T-cell (primary cell): ENCODE measurements at regions not wholly inside any gene's neighbourhood (a gene's known extent, or its start where the extent isn't known, plus 50 kb on each side); places are given as distances from the start of the nearest gene placed in this dataset.
"Not testable (repeated sequence)": the region's sequence is repeated elsewhere in the genome, so short reads cannot be mapped to it uniquely, and the experiment has no call there.

Experiments
- ATAC-seq, 4 experiments: fragments of 200-7000 bp in 3 of 4; fragments of 150-1000 bp in 1 of 4; cut with Tn5 transposase; replicated peaks in 1 of 4; 1 replicate in 3 of 4; 2 replicates in 1 of 4; pipeline ENCODE4 v1.10.0; 2021; ENCODE audit warnings: moderate library complexity in 3 of 4, mild to moderate bottlenecking in 2 of 4, moderate number of reproducible peaks in 1 of 4
- CTCF ChIA-PET, 2 donors: fragments of 300-600 bp; sonication (Branson Sonifier 250); formaldehyde crosslinking; loops; one replicate each; lab custom pipeline; 2022; ENCODE audit warnings: antibody characterized with exemption in 2 of 2; lab: Charles Lee
- POLR2A ChIA-PET, 2 donors: fragments of 300-600 bp; sonication (Branson Sonifier 250); formaldehyde crosslinking; loops; one replicate each; lab custom pipeline; 2022; ENCODE audit warnings: antibody characterized with exemption in 2 of 2; lab: Charles Lee
- DNase-seq, 35 experiments: peaks; one replicate each; pipeline versions ENCODE4 v3.0.0 to v3.0.0-alpha.2; 2013 to 2023
- H3K27ac ChIP-seq: one replicate; pipeline ENCODE4 v1.5.1; 2013; ENCODE audit warnings: low read length
- H3K27me3 ChIP-seq, 2 experiments: replicated peaks in 1 of 2; 1 replicate in 1 of 2; 2 replicates in 1 of 2; pipeline versions ENCODE4 v1.6.1 to v1.7.0; 2013; ENCODE audit warnings: low read length in 1 of 2, mixed read lengths in 1 of 2; ENCODE audit not compliant: control insufficient read depth in 2 of 2, insufficient read depth in 2 of 2; ENCODE audit errors: extremely low read depth in 1 of 2
- H3K36me3 ChIP-seq, 2 donors: 1 replicate in 1 of 2; 2 replicates in 1 of 2; pipeline versions ENCODE4 v1.6.1 to v1.7.0; 2013; ENCODE audit warnings: low read length in 1 of 2; ENCODE audit not compliant: control insufficient read depth in 2 of 2, insufficient read depth in 1 of 2; ENCODE audit errors: extremely low read depth in 1 of 2
- H3K4me1 ChIP-seq, 2 experiments: 1 replicate in 1 of 2; 2 replicates in 1 of 2; pipeline versions ENCODE4 v1.6.1 to v1.7.0; 2013; ENCODE audit warnings: low read length in 2 of 2, mixed read lengths in 1 of 2; ENCODE audit not compliant: insufficient read depth in 2 of 2, control insufficient read depth in 1 of 2; ENCODE audit errors: extremely low read depth in 1 of 2
- H3K4me3 ChIP-seq, 2 donors: 1 replicate in 1 of 2; 2 replicates in 1 of 2; pipeline versions ENCODE4 v1.5.1 to v1.7.0; 2013; ENCODE audit warnings: mild to moderate bottlenecking in 2 of 2, low read length in 1 of 2, moderate library complexity in 1 of 2; ENCODE audit not compliant: control insufficient read depth in 1 of 2; ENCODE audit errors: extremely low read depth in 1 of 2
- H3K9me3 ChIP-seq: 2 replicates; pipeline ENCODE4 v1.7.0; 2013
- H3K27ac Mint-ChIP-seq, 2 donors: one replicate each; pipeline ENCODE4 v1.8.0; 2020 to 2021; ENCODE audit warnings: mild to moderate bottlenecking in 2 of 2, mixed read lengths in 2 of 2
- H3K27me3 Mint-ChIP-seq, 2 donors: one replicate each; pipeline ENCODE4 v1.8.0; 2021 to 2022; ENCODE audit warnings: mixed read lengths in 2 of 2
- H3K36me3 Mint-ChIP-seq: one replicate; pipeline ENCODE4 v1.8.0; 2021; ENCODE audit warnings: mixed read lengths
- H3K4me1 Mint-ChIP-seq, 3 donors: one replicate each; pipeline ENCODE4 v1.8.0; 2020 to 2022; ENCODE audit warnings: mixed read lengths in 3 of 3, mild to moderate bottlenecking in 1 of 3
- H3K4me3 Mint-ChIP-seq, 3 donors: one replicate each; pipeline ENCODE4 v1.8.0; 2020 to 2022; ENCODE audit warnings: mild to moderate bottlenecking in 3 of 3, mixed read lengths in 3 of 3, moderate library complexity in 3 of 3
- H3K9me3 Mint-ChIP-seq, 3 donors: one replicate each; pipeline ENCODE4 v1.8.0; 2020 to 2022; ENCODE audit warnings: mixed read lengths in 3 of 3
- whole genome bisulfite sequencing: methylation state at CpG from one replicate; pipeline ENCODE4 v1.1.5; 2013; ENCODE audit warnings: missing lambda C conversion rate; ENCODE audit not compliant: insufficient coverage; 5-methylcytosine and 5-hydroxymethylcytosine counted together

DNA sequence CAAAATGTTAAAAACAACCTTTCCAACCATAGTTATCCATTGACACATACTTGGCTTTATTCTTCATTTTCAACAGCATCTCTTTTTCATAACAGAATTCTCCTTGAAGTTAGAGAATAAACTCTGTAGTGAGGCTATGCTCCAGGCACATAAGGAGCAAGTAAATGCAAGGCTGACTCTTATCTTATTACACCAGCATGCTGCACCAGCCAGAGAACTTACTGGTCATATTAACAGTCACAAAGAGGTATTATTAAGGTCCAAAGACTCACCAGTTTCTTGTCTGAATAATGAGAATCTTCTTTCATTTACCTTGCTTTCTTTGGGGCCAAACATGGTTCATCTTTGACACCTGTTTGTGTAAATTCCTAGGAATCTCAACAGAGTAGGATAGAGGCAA lies 71.3 kb upstream of the IVNS1ABP start:
- Histone ChIP-seq H3K9me3 (no peaks in the 10 kb centered on the region), H3K36me3 (no peaks in the 10 kb centered on the region), H3K4me1 (no peaks in the 10 kb centered on the region), H3K27ac (no peak overlapping the region), H3K4me3 (no peak overlapping the region), H3K27me3 (no peaks in the 10 kb centered on the region)
- Mint-ChIP-seq H3K36me3 (peaks cover 4% of the 10 kb centered on the region), H3K4me3 (no peak overlapping the region), H3K4me1 (peaks cover 0 to 10% (median 5%) of the 10 kb centered on the region in 3 donors), H3K9me3 (peaks cover 0 to 4% (median 0%) of the 10 kb centered on the region in 3 donors), H3K27me3 (no peaks in the 10 kb centered on the region), H3K27ac (no peak overlapping the region)
- no peak for ATAC-seq
- DNase-seq: no peak
- CTCF ChIA-PET: interaction anchor here in 1 of 2 donors (0.8 kb wide), 1 partner anchor 38 kb away, joined by 3 read pairs; no protein-coding TSS in a partner anchor
- POLR2A ChIA-PET: no interaction called here

DNA sequence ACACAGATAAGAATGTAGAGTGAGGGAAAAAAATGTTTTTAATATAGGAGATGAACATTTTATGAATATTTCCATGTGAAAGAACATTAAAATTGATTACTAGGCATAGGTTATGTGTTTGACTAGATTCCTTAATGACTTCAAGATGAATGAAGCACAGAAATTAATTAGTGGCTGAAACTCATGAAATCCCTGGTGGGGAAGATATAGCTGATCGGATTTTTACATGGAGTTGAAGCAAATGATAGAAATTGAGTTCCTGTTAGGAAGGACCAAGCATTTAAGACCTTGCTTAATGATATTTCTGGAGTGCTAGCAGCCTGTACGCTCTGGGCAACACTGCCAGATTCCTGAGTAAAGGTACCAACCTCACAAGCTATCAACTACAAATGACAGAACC lies 68.9 kb upstream of the IVNS1ABP start:
- CTCF ChIA-PET: interaction anchor here in 1 of 2 donors (1.3 kb wide), 1 partner anchor 11 kb away, joined by 3 read pairs; no protein-coding TSS in a partner anchor
- ATAC-seq: no peak
- no peak overlapping the region for H3K27ac ChIP-seq
- Mint-ChIP-seq H3K9me3 (peaks cover 8 to 13% (median 9%) of the 10 kb centered on the region in 3 donors), H3K4me1 (peaks cover 0 to 12% (median 7%) of the 10 kb centered on the region in 3 donors), H3K4me3 (no peak overlapping the region), H3K27ac (no peak overlapping the region), H3K36me3 (peaks cover 6% of the 10 kb centered on the region), H3K27me3 (no peaks in the 10 kb centered on the region)
- H3K4me1 ChIP-seq: no peaks in the 10 kb centered on the region
- WGBS: 80% methylated on average over 1 of the region's 2 CpGs
- H3K4me3 ChIP-seq: no peak overlapping the region
- no peaks in the 10 kb centered on the region for H3K36me3 ChIP-seq
- no peaks in the 10 kb centered on the region for H3K9me3 ChIP-seq
- DNase-seq: no peak
- POLR2A ChIA-PET: no interaction called here
- no peaks in the 10 kb centered on the region for H3K27me3 ChIP-seq

DNA sequence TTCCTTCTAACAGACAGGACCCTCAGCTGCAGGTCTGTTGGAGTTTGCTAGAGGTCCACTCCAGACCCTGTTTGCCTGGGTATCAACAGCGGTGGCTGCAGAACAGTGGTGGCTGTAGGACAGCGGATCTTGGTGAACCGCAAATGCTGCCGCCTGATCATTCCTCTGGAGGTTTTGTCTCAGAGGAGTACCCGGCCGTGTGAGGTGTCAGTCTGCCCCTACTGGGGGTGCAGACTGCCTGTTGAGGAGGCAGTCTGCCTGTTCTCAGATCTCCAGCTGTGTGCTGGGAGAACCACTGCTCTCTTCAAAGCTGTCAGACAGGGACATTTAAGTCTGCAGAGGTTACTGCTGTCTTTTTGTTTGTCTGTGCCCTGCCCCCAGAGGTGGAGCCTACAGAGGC lies 66.8 kb upstream of the IVNS1ABP start:
- Mint-ChIP-seq H3K9me3 (peaks cover 8 to 13% (median 9%) of the 10 kb centered on the region in 3 donors), H3K4me1 (peaks cover 0 to 12% (median 7%) of the 10 kb centered on the region in 3 donors)
- CTCF ChIA-PET: interaction anchor here (0.7 to 1.1 kb wide), 2 partner anchors 71 to 252 kb away, joined by 3 to 4 read pairs; no protein-coding TSS in a partner anchor
- H3K4me1 ChIP-seq, H3K27ac Mint-ChIP-seq, H3K36me3 ChIP-seq, H3K27me3 Mint-ChIP-seq, H3K36me3 Mint-ChIP-seq, H3K27me3 ChIP-seq, DNase-seq, ATAC-seq, H3K9me3 ChIP-seq, H3K4me3 Mint-ChIP-seq, POLR2A ChIA-PET, H3K4me3 ChIP-seq, H3K27ac ChIP-seq: not testable (repeated sequence)
- WGBS: 81% methylated on average over 6 of the region's 6 CpGs

DNA sequence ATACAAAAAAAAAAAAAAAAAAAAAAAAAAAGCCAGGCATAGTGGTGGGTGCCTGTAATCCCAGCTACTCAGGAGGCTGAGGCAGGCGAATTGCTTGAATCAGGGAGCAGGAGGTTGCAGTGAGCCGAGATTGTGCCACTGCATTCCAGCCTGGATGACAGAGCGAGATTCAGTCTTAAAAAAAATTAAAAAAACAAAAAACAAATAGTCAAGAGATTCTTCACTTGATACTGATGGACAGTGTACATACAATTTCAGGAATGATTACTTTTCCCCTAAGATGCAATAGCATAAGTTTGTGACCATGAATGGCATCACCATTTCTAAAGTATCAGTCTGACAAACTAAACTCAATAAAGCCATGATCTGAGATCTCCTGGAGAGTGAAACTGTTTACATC lies 60.8 kb upstream of the IVNS1ABP start:
- no peak overlapping the region for H3K27ac ChIP-seq
- no peak overlapping the region for H3K4me3 ChIP-seq
- Mint-ChIP-seq H3K4me1 (peaks cover 8 to 14% (median 13%) of the 10 kb centered on the region in 3 donors), H3K27me3 (no peaks in the 10 kb centered on the region), H3K36me3 (no peaks in the 10 kb centered on the region), H3K9me3 (peaks cover 6 to 9% (median 8%) of the 10 kb centered on the region in 3 donors), H3K4me3 (no peak overlapping the region), H3K27ac (no peak overlapping the region)
- CTCF ChIA-PET: no interaction called here
- H3K27me3 ChIP-seq: no peaks in the 10 kb centered on the region
- ATAC-seq (no peak), DNase-seq (no peak)
- H3K36me3 ChIP-seq: no peaks in the 10 kb centered on the region
- H3K4me1 ChIP-seq: no peaks in the 10 kb centered on the region
- WGBS: 100% methylated on average over 1 of the region's 3 CpGs
- POLR2A ChIA-PET: no interaction called here
- no peaks in the 10 kb centered on the region for H3K9me3 ChIP-seq

DNA sequence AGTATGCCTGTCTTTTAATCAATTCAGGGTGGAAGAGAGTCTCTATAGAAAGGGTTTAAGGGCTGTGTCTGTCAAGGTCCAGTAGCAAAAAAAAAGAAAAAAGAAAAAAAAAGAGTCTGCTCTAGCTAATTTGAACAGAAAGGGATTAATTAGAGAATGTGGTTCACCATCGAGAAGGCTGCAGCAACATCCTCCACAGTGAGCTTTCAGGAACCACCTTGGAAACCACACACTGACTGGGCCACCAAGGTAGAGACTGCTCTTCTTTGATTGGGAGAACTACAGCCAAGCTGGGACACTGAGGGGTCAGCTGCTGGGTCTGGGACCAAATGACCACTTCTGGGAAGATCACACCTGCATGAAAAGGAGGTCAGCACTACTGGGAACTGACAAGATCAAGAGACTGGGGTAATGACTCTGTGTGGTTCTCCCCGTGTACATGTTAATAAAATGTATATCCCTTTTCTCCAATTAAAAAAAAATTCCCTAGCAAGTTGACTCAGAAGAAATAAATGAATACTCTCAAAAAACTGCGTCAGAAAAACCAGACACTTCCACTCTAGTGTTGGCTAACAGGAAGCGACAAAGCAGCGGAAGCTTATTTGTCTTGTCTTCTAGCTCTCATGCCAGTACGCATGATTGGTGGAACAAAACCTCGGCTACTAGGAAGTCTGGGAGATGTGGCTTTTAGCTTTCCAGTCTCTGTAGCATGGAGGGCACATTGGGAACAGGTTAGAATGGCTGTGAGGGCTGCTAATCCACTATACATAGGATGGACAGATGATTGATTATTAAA lies 60.0 kb upstream of the IVNS1ABP start:
- Mint-ChIP-seq H3K36me3 (no peaks in the 10 kb centered on the region), H3K9me3 (peaks cover 6 to 9% (median 8%) of the 10 kb centered on the region in 3 donors), H3K4me3 (no peak overlapping the region), H3K4me1 (peaks cover 8 to 15% (median 13%) of the 10 kb centered on the region in 3 donors), H3K27ac (no peak overlapping the region), H3K27me3 (no peaks in the 10 kb centered on the region)
- H3K4me1 ChIP-seq: no peaks in the 10 kb centered on the region
- H3K27ac ChIP-seq: no peak overlapping the region
- H3K4me3 ChIP-seq: no peak overlapping the region
- ATAC-seq (no peak), DNase-seq (peak in 1 of 35 experiments; percentile 5)
- no peaks in the 10 kb centered on the region for H3K36me3 ChIP-seq
- CTCF ChIA-PET: no interaction called here
- WGBS: 83% methylated on average over 1 of the region's 7 CpGs
- POLR2A ChIA-PET: no interaction called here
- no peaks in the 10 kb centered on the region for H3K27me3 ChIP-seq
- H3K9me3 ChIP-seq: no peaks in the 10 kb centered on the region

DNA sequence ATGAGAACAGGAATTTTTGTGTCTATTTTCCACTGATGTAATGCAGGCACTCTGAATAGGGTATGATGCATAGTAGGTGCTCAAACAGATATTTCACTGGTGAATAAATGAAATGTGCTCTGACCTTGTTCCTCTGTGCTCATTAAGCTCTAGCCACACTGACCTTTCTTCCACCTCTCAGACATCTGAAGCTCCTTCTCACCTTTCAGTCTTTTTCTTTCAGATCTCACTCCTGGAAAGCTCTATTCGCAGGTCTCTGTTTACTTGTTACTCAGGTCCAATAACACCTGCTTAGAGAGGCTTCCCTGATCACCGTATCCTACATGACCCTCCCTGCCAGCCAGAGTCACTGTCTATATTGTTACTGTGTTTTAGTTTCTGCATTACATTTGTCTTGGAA lies 59.2 kb upstream of the IVNS1ABP start:
- Mint-ChIP-seq H3K4me1 (peaks cover 8 to 15% (median 13%) of the 10 kb centered on the region in 3 donors), H3K4me3 (no peak overlapping the region), H3K27ac (no peak overlapping the region), H3K27me3 (no peaks in the 10 kb centered on the region), H3K9me3 (peaks cover 1 to 2% (median 1%) of the 10 kb centered on the region in 3 donors), H3K36me3 (no peaks in the 10 kb centered on the region)
- Histone ChIP-seq H3K4me1 (no peaks in the 10 kb centered on the region), H3K9me3 (no peaks in the 10 kb centered on the region), H3K27ac (no peak overlapping the region), H3K36me3 (no peaks in the 10 kb centered on the region), H3K4me3 (no peak overlapping the region), H3K27me3 (no peaks in the 10 kb centered on the region)
- POLR2A ChIA-PET: no interaction called here
- no peak for DNase-seq
- ATAC-seq: no peak
- CTCF ChIA-PET: no interaction called here
- WGBS: no CpG with 5 or more reads among the region's 2 CpGs
